WTC11 (cell line): ENCODE measurements at regions not wholly inside any gene's neighbourhood (a gene's known extent, or its start where the extent isn't known, plus 50 kb on each side); places are given as distances from the start of the nearest gene placed in this dataset.

Experiments
- ATAC-seq: fragments of 200-7000 bp; cut with Tn5 transposase; 2 replicates; pipeline ENCODE4 v1.10.0; 2021; ENCODE audit warnings: mild to moderate bottlenecking, moderate library complexity
- CTCF ChIA-PET: fragments of 300-600 bp; sonication (Branson Sonifier 250); formaldehyde crosslinking; loops from one replicate; lab custom pipeline; 2021; ENCODE audit warnings: antibody characterized with exemption; lab: Charles Lee
- POLR2A ChIA-PET: fragments of 350-600 bp; sonication (Branson Sonifier 250); formaldehyde crosslinking; loops from one replicate; lab custom pipeline; 2021; ENCODE audit warnings: antibody characterized with exemption; lab: Charles Lee
- DNase-seq: peaks from one replicate; pipeline ENCODE4 v3.0.0; 2021; ENCODE audit warnings: low spot score
- H3K27ac Mint-ChIP-seq: 2 replicates; pipeline ENCODE4 v1.8.0; 2021; ENCODE audit warnings: mixed read lengths
- H3K27me3 Mint-ChIP-seq: 2 replicates; pipeline ENCODE4 v1.8.0; 2021; ENCODE audit warnings: low read depth, mild to moderate bottlenecking, moderate library complexity, mixed read lengths
- H3K36me3 Mint-ChIP-seq: 2 replicates; pipeline ENCODE4 v1.8.0; 2021; ENCODE audit warnings: mixed read lengths
- H3K4me1 Mint-ChIP-seq: 2 replicates; pipeline ENCODE4 v1.8.0; 2022; ENCODE audit warnings: mixed read lengths
- H3K4me3 Mint-ChIP-seq: 2 replicates; pipeline ENCODE4 v1.8.0; 2021; ENCODE audit warnings: mild to moderate bottlenecking, moderate library complexity, mixed read lengths
- H3K9me3 Mint-ChIP-seq: 2 replicates; pipeline ENCODE4 v1.8.0; 2021; ENCODE audit warnings: mixed read lengths
- ARID4B ChIP-seq: sonication (generic); formaldehyde crosslinking; IDR thresholded peaks from 2 replicates; pipeline ENCODE4 v1.8.0; 2023; ENCODE audit warnings: missing genetic modification reagents, mild to moderate bottlenecking, borderline replicate concordance
- ATF3 ChIP-seq: sonication (generic); formaldehyde crosslinking; conservative IDR thresholded peaks from 2 replicates; pipeline ENCODE4 v1.8.1; 2022; ENCODE audit warnings: mild to moderate bottlenecking, missing genetic modification reagents
- CREB1 ChIP-seq: sonication (generic); formaldehyde crosslinking; IDR thresholded peaks from 2 replicates; pipeline ENCODE4 v1.8.0; 2023; ENCODE audit warnings: mild to moderate bottlenecking, missing genetic modification reagents
- CTCF ChIP-seq: fragments of 200-600 bp; IDR thresholded peaks from 2 replicates; pipeline ENCODE4 v1.8.0; 2022; ENCODE audit warnings: antibody characterized with exemption
- E2F1 ChIP-seq: sonication (generic); formaldehyde crosslinking; IDR thresholded peaks from 2 replicates; pipeline ENCODE4 v1.8.0; 2022; ENCODE audit warnings: mild to moderate bottlenecking, missing genetic modification reagents
- ELF4 ChIP-seq: sonication (generic); formaldehyde crosslinking; IDR thresholded peaks from 2 replicates; pipeline ENCODE4 v1.8.1; 2022; ENCODE audit warnings: low read depth, mild to moderate bottlenecking, moderate library complexity, missing genetic modification reagents
- HMGA2 ChIP-seq: fragments of 250-450 bp; sonication (Bioruptor Pico); IDR thresholded peaks from 2 replicates; pipeline ENCODE4 v1.4.0; 2021; ENCODE audit warnings: mild to moderate bottlenecking, moderate library complexity
- IRF1 ChIP-seq: sonication (generic); formaldehyde crosslinking; IDR thresholded peaks from 2 replicates; pipeline ENCODE4 v1.8.0; 2023; ENCODE audit warnings: missing genetic modification reagents
- JAZF1 ChIP-seq: fragments of 250-450 bp; sonication (Bioruptor Pico); IDR thresholded peaks from 2 replicates; pipeline ENCODE4 v1.9.0; 2021; ENCODE audit warnings: moderate library complexity, mild to moderate bottlenecking, inconsistent platforms
- MAX ChIP-seq: sonication (generic); formaldehyde crosslinking; IDR thresholded peaks from 2 replicates; pipeline ENCODE4 v1.8.0; 2022; ENCODE audit warnings: mild to moderate bottlenecking, missing genetic modification reagents
- MYBL2 ChIP-seq: sonication (generic); formaldehyde crosslinking; IDR thresholded peaks from 2 replicates; pipeline ENCODE4 v1.8.1; 2023; ENCODE audit warnings: mild to moderate bottlenecking, moderate library complexity, missing genetic modification reagents
- NFYB ChIP-seq: sonication (generic); formaldehyde crosslinking; conservative IDR thresholded peaks from 2 replicates; pipeline ENCODE4 v1.8.0; 2022; ENCODE audit warnings: low read depth, missing genetic modification reagents
- NR3C1 ChIP-seq: sonication (generic); formaldehyde crosslinking; conservative IDR thresholded peaks from 2 replicates; pipeline ENCODE4 v1.8.1; 2023; ENCODE audit warnings: low read depth, mild to moderate bottlenecking, missing genetic modification reagents
- SOX15 ChIP-seq: fragments of 250-450 bp; sonication (Bioruptor Pico); IDR thresholded peaks from 2 replicates; pipeline ENCODE4 v1.9.0; 2021; ENCODE audit warnings: mild to moderate bottlenecking
- TCF7 ChIP-seq: sonication (generic); formaldehyde crosslinking; IDR thresholded peaks from 2 replicates; pipeline ENCODE4 v1.8.0; 2022; ENCODE audit warnings: mild to moderate bottlenecking, low read depth, missing genetic modification reagents, moderate library complexity
- USF2 ChIP-seq: sonication (generic); formaldehyde crosslinking; IDR thresholded peaks from 2 replicates; pipeline ENCODE4 v1.8.1; 2023; ENCODE audit warnings: mild to moderate bottlenecking, missing genetic modification reagents, moderate library complexity
- ZBTB43 ChIP-seq: sonication (generic); formaldehyde crosslinking; IDR thresholded peaks from 2 replicates; pipeline ENCODE4 v1.8.1; 2023; ENCODE audit warnings: mild to moderate bottlenecking, missing genetic modification reagents
- ZNF317 ChIP-seq: sonication (generic); formaldehyde crosslinking; IDR thresholded peaks from 2 replicates; pipeline ENCODE4 v1.8.1; 2023; ENCODE audit warnings: low read depth, mild to moderate bottlenecking, moderate library complexity, missing genetic modification reagents, borderline replicate concordance
- ZNF396 ChIP-seq: fragments of 250-450 bp; sonication (Bioruptor Pico); IDR thresholded peaks from 2 replicates; pipeline ENCODE4 v1.8.0; 2021; ENCODE audit warnings: mild to moderate bottlenecking, moderate library complexity, borderline replicate concordance
- ZNF416 ChIP-seq: fragments of 250-450 bp; sonication (Bioruptor Pico); IDR thresholded peaks from 2 replicates; pipeline ENCODE4 v1.9.0; 2021; ENCODE audit warnings: mild to moderate bottlenecking, inconsistent platforms

- POLR2A ChIA-PET, result no interaction called here
- no peak overlapping the region for H3K4me3 Mint-ChIP-seq
- no peak for TF ChIP-seq ZNF396 (CRISPR knock-in tag)
- TF ChIP-seq TCF7 (CRISPR knock-in tag), result no peak
- no peak for TF ChIP-seq NFYB (CRISPR knock-in tag)
- TF ChIP-seq ZNF317 (CRISPR knock-in tag), result no peak
- TF ChIP-seq E2F1 (CRISPR knock-in tag), result no peak
- TF ChIP-seq USF2 (CRISPR knock-in tag), result no peak
- no peak for TF ChIP-seq IRF1 (CRISPR knock-in tag)
- TF ChIP-seq SOX15, result no peak
- no peak for TF ChIP-seq MAX (CRISPR knock-in tag)
- no peak for TF ChIP-seq CREB1 (CRISPR knock-in tag)
- TF ChIP-seq ELF4 (CRISPR knock-in tag), result no peak
- TF ChIP-seq ZBTB43 (CRISPR knock-in tag), result no peak
- no peak for TF ChIP-seq NR3C1 (CRISPR knock-in tag)
- TF ChIP-seq ARID4B (CRISPR knock-in tag), result no peak
- no peak for TF ChIP-seq JAZF1 (CRISPR knock-in tag)
- TF ChIP-seq ATF3 (CRISPR knock-in tag), result no peak
- TF ChIP-seq ZNF416, result no peak
- TF ChIP-seq CTCF, result no peak
- TF ChIP-seq MYBL2, result no peak
- no peak for TF ChIP-seq HMGA2
- TF ChIP-seq, all 79 proteins: peak for 0
- peaks cover 16% of the 10 kb centered on the region for H3K4me1 Mint-ChIP-seq
- CTCF ChIA-PET, result no interaction called here
- no peaks in the 10 kb centered on the region for H3K36me3 Mint-ChIP-seq
- no peak overlapping the region for H3K27ac Mint-ChIP-seq
- ATAC-seq, result no peak
- H3K9me3 Mint-ChIP-seq, result 0 out of 2 replicates have a peak, but pooled peaks cover 3% of the 10 kb centered on the region
- no peaks in the 10 kb centered on the region for H3K27me3 Mint-ChIP-seq
- no peak for DNase-seq
Measured at GRCh38 chr5:19235101-19235584, 752.9 kb downstream of the CDH18 start.
